BJ (cell line): ENCODE measurements at regions not wholly inside any gene's neighbourhood (a gene's known extent, or its start where the extent isn't known, plus 50 kb on each side); places are given as distances from the start of the nearest gene placed in this dataset.
A peak's percentile ranks its signal among the peaks of the same experiment; 100 is the strongest.

Experiments
- CTCF ChIA-PET: fragments of 350-600 bp; formaldehyde crosslinking; extraction: SDS; loops from one replicate; lab custom pipeline; 2021; ENCODE audit warnings: antibody characterized with exemption, inconsistent platforms; lab: Yijun Ruan, JAX
- POLR2A ChIA-PET: fragments of 300-600 bp; sonication (Branson Sonifier 250); formaldehyde crosslinking; extraction: SDS; loops from one replicate; lab custom pipeline; 2021; ENCODE audit warnings: antibody characterized with exemption; lab: Charles Lee
- DNase-seq: peaks from one replicate; pipeline ENCODE4 v3.0.0-alpha.2; 2011; ENCODE audit warnings: low read depth
- H3K27me3 ChIP-seq: 2 replicates; pipeline ENCODE4 v1.6.0; 2011; ENCODE audit warnings: low read length; ENCODE audit not compliant: control insufficient read depth, insufficient read depth
- H3K36me3 ChIP-seq: 2 replicates; pipeline ENCODE4 v1.5.1; 2011; ENCODE audit warnings: low read length; ENCODE audit not compliant: control insufficient read depth, insufficient read depth
- H3K4me3 ChIP-seq: 2 replicates; pipeline ENCODE4 v1.5.1; 2011; ENCODE audit warnings: low read depth, mild to moderate bottlenecking, control low read depth, low read length
- TF ChIP-seq, protein P1 (sequence below): IDR thresholded peaks from 2 replicates; pipeline ENCODE4 v1.5.1; 2011; ENCODE audit warnings: low read depth, mild to moderate bottlenecking, control low read depth, inconsistent platforms, low read length, moderate library complexity; ENCODE audit not compliant: insufficient read depth

DNA sequence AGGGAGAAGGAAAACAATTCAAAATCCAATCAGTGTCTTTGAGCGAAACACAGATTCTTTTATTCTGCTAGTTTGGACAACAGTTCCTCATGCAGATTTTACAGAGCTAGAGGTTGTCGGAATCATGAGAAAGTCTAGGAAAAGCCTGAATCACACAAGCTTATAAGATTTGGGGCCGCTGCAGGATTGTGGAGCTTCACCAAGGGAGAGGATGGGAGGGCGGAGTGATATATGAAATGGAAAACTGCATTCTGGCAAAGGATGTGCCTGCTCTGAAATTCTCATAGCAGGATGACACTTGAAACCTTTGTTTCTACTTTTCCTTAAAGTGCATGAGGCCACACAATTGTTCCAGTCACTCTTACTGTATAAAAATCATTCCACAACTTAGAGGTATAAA, 134.3 kb downstream of the OR2K2 start:
- H3K36me3 ChIP-seq: no peaks in the 10 kb centered on the region
- TF ChIP-seq, protein P1, sequence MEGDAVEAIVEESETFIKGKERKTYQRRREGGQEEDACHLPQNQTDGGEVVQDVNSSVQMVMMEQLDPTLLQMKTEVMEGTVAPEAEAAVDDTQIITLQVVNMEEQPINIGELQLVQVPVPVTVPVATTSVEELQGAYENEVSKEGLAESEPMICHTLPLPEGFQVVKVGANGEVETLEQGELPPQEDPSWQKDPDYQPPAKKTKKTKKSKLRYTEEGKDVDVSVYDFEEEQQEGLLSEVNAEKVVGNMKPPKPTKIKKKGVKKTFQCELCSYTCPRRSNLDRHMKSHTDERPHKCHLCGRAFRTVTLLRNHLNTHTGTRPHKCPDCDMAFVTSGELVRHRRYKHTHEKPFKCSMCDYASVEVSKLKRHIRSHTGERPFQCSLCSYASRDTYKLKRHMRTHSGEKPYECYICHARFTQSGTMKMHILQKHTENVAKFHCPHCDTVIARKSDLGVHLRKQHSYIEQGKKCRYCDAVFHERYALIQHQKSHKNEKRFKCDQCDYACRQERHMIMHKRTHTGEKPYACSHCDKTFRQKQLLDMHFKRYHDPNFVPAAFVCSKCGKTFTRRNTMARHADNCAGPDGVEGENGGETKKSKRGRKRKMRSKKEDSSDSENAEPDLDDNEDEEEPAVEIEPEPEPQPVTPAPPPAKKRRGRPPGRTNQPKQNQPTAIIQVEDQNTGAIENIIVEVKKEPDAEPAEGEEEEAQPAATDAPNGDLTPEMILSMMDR: no peak
- CTCF ChIA-PET: no interaction called here
- DNase-seq: no peak
- H3K27me3 ChIP-seq: no peaks in the 10 kb centered on the region
- no peak overlapping the region for H3K4me3 ChIP-seq
- POLR2A ChIA-PET: no interaction called here

- POLR2A ChIA-PET: no interaction called here
- no peak for DNase-seq
- TF ChIP-seq, protein P1: no peak
- Histone ChIP-seq H3K4me3 (no peak overlapping the region), H3K27me3 (no peaks in the 10 kb centered on the region), H3K36me3 (no peaks in the 10 kb centered on the region)
- CTCF ChIA-PET: interaction anchor here (1.2 kb wide), 1 partner anchor 10 kb away, joined by 3 read pairs; no protein-coding TSS in a partner anchor
Measured at GRCh38 chr9:111193095-111193494, 136.9 kb downstream of the OR2K2 start.

- CTCF ChIA-PET: interaction anchor here (1.2 kb wide), 1 partner anchor 11 kb away, joined by 3 read pairs; no protein-coding TSS in a partner anchor
- no peak overlapping the region for H3K4me3 ChIP-seq
- no peaks in the 10 kb centered on the region for H3K27me3 ChIP-seq
- DNase-seq: no peak
- H3K36me3 ChIP-seq: no peaks in the 10 kb centered on the region
- TF ChIP-seq, protein P1: no peak
- POLR2A ChIA-PET: no interaction called here
Measured at GRCh38 chr9:111192650-111193049, 137.4 kb downstream of the OR2K2 start.

DNA sequence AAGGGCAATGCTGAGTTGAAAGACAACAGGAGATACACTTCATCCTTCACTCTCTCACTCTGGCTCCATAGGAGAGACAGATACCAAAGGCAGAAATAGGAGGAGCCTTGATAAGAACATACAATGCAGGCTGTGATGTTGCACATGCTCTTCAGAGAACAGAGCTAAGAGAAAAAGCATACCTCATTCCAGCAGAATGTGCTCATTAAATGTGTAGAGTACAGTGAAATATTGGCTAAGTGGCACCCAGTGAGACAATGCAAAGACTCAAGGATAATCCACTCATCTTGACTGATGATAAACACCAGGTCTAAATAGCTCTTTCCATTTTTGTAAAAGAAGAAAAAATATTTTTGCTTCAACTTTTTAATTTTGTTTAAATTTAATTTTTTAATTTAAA, 139.7 kb downstream of the OR2K2 start:
- POLR2A ChIA-PET: no interaction called here
- H3K4me3 ChIP-seq: no peak overlapping the region
- DNase-seq: no peak
- H3K27me3 ChIP-seq: no peaks in the 10 kb centered on the region
- no peaks in the 10 kb centered on the region for H3K36me3 ChIP-seq
- TF ChIP-seq, protein P1: no peak
- CTCF ChIA-PET: no interaction called here

DNA sequence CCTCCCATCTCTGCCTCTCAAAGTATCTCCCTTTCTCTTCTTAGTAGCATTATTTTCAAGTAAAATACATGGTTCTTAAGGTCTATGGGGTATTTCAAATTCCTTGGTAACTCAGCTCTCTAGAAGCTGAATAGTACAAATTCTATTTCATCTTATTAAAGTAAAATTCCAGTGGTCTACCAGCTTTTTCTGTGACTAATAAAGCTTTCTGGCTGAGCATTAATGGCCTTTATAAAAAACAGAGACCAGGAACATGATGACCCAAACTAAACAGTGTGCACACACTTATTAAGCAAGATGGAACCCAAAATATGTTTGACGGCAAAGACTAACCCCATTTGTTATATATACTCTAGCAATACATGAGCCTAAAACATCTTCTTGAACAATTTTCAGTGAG, 142.6 kb downstream of the OR2K2 start:
- H3K36me3 ChIP-seq: no peaks in the 10 kb centered on the region
- TF ChIP-seq, protein P1: no peak

More for the DNA sequence above, 142.6 kb downstream of the OR2K2 start:
- no peaks in the 10 kb centered on the region for H3K27me3 ChIP-seq
- DNase-seq: peak; percentile 52
- no peak overlapping the region for H3K4me3 ChIP-seq
- ChIA-PET POLR2A (no interaction called here), CTCF (no interaction called here)
